ENCODE measurements at regions not wholly inside any gene's neighbourhood (a gene's known extent, or its start where the extent isn't known, plus 50 kb on each side); places are given as distances from the start of the nearest gene placed in this dataset.
A peak's percentile ranks its signal among the peaks of the same experiment; 100 is the strongest.

DNA sequence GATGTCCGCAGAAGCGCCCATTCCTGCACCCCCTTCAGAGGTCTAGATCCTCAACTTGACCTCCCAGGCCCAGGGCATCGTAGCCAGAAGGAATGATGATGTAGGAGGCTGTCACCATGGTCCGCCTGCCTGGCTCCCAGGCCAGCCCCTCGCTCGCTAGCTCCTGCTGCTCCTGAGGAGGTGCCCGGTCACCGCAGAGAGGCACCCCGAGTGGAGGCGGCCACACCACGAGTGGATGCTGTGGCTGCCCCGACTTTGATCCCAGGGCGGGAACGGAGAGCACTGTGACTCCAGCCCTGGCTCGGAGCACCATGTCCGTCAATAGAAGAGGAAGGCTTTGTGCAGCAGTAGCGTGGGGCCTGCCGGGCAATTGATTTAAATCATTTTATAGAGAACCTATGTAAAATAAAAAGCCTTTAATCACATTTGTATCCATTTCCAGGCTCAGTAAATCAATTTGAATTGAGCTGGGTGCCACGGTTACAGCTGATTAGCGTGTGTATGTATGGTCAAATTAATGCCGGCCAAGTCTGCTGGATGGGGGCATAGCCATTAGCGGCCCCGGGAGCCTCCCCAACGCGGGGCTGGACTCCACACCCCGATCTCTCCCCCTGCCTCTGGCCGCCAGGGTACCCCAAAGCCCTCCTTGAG lies 122.6 kb upstream of the GSE1 start:
- TF ChIP-seq POLR2AphosphoS5 (IDR thresholded peaks at IDR 0.05) (no peak), EP300 (IDR thresholded peaks at IDR 0.05; ENCODE audit: low read depth) (no peak)
- TF ChIP-seq, protein P1, sequence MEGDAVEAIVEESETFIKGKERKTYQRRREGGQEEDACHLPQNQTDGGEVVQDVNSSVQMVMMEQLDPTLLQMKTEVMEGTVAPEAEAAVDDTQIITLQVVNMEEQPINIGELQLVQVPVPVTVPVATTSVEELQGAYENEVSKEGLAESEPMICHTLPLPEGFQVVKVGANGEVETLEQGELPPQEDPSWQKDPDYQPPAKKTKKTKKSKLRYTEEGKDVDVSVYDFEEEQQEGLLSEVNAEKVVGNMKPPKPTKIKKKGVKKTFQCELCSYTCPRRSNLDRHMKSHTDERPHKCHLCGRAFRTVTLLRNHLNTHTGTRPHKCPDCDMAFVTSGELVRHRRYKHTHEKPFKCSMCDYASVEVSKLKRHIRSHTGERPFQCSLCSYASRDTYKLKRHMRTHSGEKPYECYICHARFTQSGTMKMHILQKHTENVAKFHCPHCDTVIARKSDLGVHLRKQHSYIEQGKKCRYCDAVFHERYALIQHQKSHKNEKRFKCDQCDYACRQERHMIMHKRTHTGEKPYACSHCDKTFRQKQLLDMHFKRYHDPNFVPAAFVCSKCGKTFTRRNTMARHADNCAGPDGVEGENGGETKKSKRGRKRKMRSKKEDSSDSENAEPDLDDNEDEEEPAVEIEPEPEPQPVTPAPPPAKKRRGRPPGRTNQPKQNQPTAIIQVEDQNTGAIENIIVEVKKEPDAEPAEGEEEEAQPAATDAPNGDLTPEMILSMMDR (IDR thresholded peaks at IDR 0.05), result no peak
- no peaks in the 10 kb centered on the region for H3K36me3 ChIP-seq
- in situ Hi-C loops (cut with MboI; ENCODE audit: low pct_ligation_motif_present in 1 of 4, low pct_unique_long_range_greater_than_20kb in 1 of 4, low sequenced_read_pairs in 3 of 4), result loop anchor here in 1 of 4 donors (10.0 kb wide), 1 partner anchor 56 kb away; no protein-coding TSS in a partner anchor
- no peaks in the 10 kb centered on the region for H3K27me3 ChIP-seq
- no peak overlapping the region for H3K27ac ChIP-seq
- no peak overlapping the region for H3K4me3 ChIP-seq
- WGBS, 2 donors (ENCODE audit: low coverage in 1 of 2), result 88% methylated on average over 25 of the region's 27 CpGs; no CpG with 5 or more reads in 1 of the 2 donors
- no peaks in the 10 kb centered on the region for H3K9me3 ChIP-seq
- H3K4me1 ChIP-seq, result peaks cover 13 to 22% (median 15%) of the 10 kb centered on the region in 4 donors
- intact Hi-C loops (cut with DNase I; ENCODE audit: low total_unique reads), result no loop called here
- no peak for DNase-seq

DNA sequence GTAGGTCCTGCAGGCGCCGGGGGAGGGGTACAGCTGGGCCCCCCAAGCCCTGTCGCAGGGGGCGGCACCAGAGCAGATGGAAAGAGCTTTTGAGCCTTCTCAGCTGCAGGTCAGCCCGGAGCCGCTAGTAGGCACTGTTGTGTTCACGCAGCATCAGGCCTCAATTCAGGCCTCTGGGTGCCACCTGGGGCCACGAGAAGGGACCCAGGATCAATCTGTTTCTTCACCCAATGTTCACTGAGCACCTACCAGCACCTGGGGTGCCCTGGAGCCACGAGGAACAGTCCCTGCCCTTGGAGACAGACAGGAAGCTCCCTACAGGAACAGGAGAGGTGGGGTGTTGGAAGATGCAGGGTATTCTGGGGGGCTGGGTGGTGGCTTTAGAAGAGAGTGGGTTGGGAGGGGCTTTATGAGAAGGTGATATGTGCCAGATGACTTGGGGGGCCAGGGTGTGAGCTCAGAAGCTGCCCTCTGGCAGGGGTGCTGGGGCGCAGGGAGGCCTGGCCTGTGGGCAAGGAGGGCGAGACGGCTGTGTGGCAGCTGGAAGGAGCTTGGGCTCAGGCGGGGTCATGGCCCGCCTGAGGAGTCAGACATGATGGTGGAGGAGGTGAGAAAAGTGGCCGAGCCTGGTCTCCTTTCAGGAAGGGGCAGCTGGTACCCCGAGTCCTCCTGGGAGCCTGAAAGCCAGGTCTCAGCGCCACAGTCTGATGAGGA lies 121.9 kb upstream of the GSE1 start:
- peak; percentile 65 for DNase-seq
- Histone ChIP-seq H3K27ac (peak overlapping the region in 1 of 4 donors; percentile 23), H3K4me1 (peaks cover 13 to 22% (median 15%) of the 10 kb centered on the region in 4 donors), H3K36me3 (no peaks in the 10 kb centered on the region), H3K9me3 (no peaks in the 10 kb centered on the region), H3K4me3 (no peak overlapping the region), H3K27me3 (no peaks in the 10 kb centered on the region)
- intact Hi-C loops (cut with DNase I; ENCODE audit: low total_unique reads) (no loop called here), in situ Hi-C loops (cut with MboI; ENCODE audit: low pct_ligation_motif_present in 1 of 4, low pct_unique_long_range_greater_than_20kb in 1 of 4, low sequenced_read_pairs in 3 of 4) (loop anchor here in 1 of 4 donors (10.0 kb wide), 1 partner anchor 56 kb away; no protein-coding TSS in a partner anchor)
- 71% methylated on average over 15 of the region's 17 CpGs; no CpG with 5 or more reads in 1 of the 2 donors for whole genome bisulfite sequencing, 2 donors (ENCODE audit: low coverage in 1 of 2)
- TF ChIP-seq, protein P1 (IDR thresholded peaks at IDR 0.05), result peak; percentile 64 to 85 (median 80)
- TF ChIP-seq POLR2A (IDR thresholded peaks at IDR 0.05), result no peak

DNA sequence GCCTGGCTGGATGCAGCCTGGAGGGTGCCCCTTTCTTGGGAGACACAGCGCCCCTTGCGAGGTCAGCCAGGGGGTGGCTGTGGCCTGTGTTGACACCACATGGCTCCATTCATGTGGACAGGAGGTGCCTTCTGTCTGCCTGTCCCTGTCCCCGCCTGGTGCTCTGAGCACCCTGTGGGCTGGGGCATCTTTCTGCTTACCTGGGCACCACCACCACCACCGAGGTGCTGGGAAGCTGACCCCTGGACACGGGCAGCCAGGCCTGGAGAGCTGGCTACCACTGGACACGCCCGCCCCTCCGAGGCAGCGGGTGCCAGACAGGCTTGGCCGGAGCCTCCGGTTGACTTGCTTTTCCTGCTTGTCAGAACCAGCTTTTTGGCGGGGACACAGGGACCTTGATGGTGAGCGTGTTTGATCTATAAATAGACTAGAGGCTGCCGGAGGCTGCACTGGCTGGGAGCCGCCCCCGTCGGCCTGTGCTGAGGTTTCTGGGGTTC lies 121.3 kb upstream of the GSE1 start:
- H3K4me1 ChIP-seq, result peaks cover 13 to 22% (median 15%) of the 10 kb centered on the region in 4 donors
- in situ Hi-C loops (cut with MboI; ENCODE audit: low pct_ligation_motif_present in 1 of 4, low pct_unique_long_range_greater_than_20kb in 1 of 4, low sequenced_read_pairs in 3 of 4), result loop anchor here in 1 of 4 donors (10.0 kb wide), 1 partner anchor 57 kb away; no protein-coding TSS in a partner anchor
- intact Hi-C loops (cut with DNase I; ENCODE audit: low total_unique reads), result no loop called here
- 36% methylated on average over 17 of the region's 17 CpGs; no CpG with 5 or more reads in 1 of the 2 donors for WGBS, 2 donors (ENCODE audit: low coverage in 1 of 2)
- H3K27me3 ChIP-seq, result no peaks in the 10 kb centered on the region
- peak; percentile 52 for DNase-seq
- no peak for TF ChIP-seq EP300 (IDR thresholded peaks at IDR 0.05; ENCODE audit: low read depth)
- TF ChIP-seq POLR2A (IDR thresholded peaks at IDR 0.05), result no peak
- no peak for TF ChIP-seq POLR2AphosphoS5 (IDR thresholded peaks at IDR 0.05)
- TF ChIP-seq, protein P1 (IDR thresholded peaks at IDR 0.05), result no peak
- no peaks in the 10 kb centered on the region for H3K9me3 ChIP-seq
- no peaks in the 10 kb centered on the region for H3K36me3 ChIP-seq
- H3K4me3 ChIP-seq, result no peak overlapping the region
- peak overlapping the region in 1 of 4 donors; percentile 23 for H3K27ac ChIP-seq

DNA sequence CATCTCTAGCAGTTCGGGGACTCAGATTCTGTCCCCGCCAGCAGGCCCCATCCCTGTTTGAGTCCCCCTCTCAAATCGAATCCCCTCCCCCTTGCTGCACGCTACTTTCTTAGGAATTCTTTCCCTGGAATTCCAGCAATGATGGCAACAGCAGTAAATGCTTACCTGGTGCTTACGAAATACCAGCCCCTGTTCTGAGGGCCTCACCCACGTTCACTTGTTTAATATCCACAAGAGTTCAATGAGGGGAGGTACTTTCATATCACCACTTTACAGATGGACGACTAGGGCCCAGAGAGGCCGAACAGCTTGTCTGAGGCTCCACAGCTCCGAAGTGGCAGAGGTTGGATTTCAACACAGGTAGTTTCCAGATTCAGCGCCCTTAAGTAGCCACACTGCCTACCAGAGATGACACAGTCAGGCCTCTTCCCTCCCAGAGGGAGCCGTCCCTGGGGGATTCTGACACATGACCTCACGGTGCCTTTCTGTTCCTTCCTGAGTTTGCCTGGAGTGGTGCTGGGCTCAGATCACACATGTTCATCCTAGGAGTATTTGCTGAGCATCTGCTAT lies 120.7 kb upstream of the GSE1 start:
- in situ Hi-C loops (cut with MboI; ENCODE audit: low pct_ligation_motif_present in 1 of 4, low pct_unique_long_range_greater_than_20kb in 1 of 4, low sequenced_read_pairs in 3 of 4) (loop anchor here in 1 of 4 donors (10.0 kb wide), 1 partner anchor 58 kb away; no protein-coding TSS in a partner anchor), intact Hi-C loops (cut with DNase I; ENCODE audit: low total_unique reads) (no loop called here)
- Histone ChIP-seq H3K4me3 (no peak overlapping the region), H3K27me3 (no peaks in the 10 kb centered on the region), H3K9me3 (no peaks in the 10 kb centered on the region), H3K4me1 (peaks cover 13 to 22% (median 15%) of the 10 kb centered on the region in 4 donors), H3K27ac (peak overlapping the region in 1 of 4 donors; percentile 13), H3K36me3 (no peaks in the 10 kb centered on the region)
- no peak for DNase-seq
- TF ChIP-seq EP300 (IDR thresholded peaks at IDR 0.05; ENCODE audit: low read depth) (no peak), POLR2A (IDR thresholded peaks at IDR 0.05) (no peak), POLR2AphosphoS5 (IDR thresholded peaks at IDR 0.05) (no peak)
- TF ChIP-seq, protein P1 (IDR thresholded peaks at IDR 0.05), result no peak
- WGBS, 2 donors (ENCODE audit: low coverage in 1 of 2), result 62 to 71% methylated on average over 5 to 12 of the region's 12 CpGs
